Hepatocyte (in vitro differentiated cells): ENCODE measurements at regions not wholly inside any gene's neighbourhood (a gene's known extent, or its start where the extent isn't known, plus 50 kb on each side); places are given as distances from the start of the nearest gene placed in this dataset.

Experiments used
- EZH2 ChIP-seq: fragments of 200-600 bp; sonication (generic); IDR thresholded peaks from 2 replicates; pipeline ENCODE4 v1.6.1; 2016; ENCODE audit warnings: antibody characterized with exemption, mild to moderate bottlenecking, borderline replicate concordance
- TF ChIP-seq, protein P1 (sequence below): fragments of 200-600 bp; sonication (generic); IDR thresholded peaks from 2 replicates; pipeline ENCODE4 v1.5.1; 2016; ENCODE audit warnings: antibody characterized with exemption, mild to moderate bottlenecking; ENCODE audit not compliant: poor library complexity

DNA sequence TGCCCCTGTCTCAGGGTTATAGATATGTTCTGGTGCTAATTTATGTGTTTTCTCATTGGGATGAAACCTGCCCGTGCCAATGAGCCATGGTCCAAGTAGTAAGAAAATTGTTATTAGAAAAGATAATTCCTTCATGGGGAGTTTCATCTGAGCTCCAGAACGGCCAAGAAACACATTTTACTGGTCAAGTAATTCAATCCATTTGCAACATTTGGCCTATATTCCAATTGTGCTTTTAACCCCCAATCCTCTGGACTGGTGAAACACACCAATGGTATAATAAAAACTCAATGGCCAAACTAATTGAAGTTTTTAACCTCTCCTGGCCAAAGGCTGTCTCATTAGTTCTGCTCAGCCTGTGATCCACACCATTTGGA, 53.7 kb upstream of the XCR1 start:
- TF ChIP-seq, protein P1, sequence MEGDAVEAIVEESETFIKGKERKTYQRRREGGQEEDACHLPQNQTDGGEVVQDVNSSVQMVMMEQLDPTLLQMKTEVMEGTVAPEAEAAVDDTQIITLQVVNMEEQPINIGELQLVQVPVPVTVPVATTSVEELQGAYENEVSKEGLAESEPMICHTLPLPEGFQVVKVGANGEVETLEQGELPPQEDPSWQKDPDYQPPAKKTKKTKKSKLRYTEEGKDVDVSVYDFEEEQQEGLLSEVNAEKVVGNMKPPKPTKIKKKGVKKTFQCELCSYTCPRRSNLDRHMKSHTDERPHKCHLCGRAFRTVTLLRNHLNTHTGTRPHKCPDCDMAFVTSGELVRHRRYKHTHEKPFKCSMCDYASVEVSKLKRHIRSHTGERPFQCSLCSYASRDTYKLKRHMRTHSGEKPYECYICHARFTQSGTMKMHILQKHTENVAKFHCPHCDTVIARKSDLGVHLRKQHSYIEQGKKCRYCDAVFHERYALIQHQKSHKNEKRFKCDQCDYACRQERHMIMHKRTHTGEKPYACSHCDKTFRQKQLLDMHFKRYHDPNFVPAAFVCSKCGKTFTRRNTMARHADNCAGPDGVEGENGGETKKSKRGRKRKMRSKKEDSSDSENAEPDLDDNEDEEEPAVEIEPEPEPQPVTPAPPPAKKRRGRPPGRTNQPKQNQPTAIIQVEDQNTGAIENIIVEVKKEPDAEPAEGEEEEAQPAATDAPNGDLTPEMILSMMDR, result no peak
- no peak for TF ChIP-seq EZH2
